ENCODE measurements at regions not wholly inside any gene's neighbourhood (a gene's known extent, or its start where the extent isn't known, plus 50 kb on each side); places are given as distances from the start of the nearest gene placed in this dataset.

DNA sequence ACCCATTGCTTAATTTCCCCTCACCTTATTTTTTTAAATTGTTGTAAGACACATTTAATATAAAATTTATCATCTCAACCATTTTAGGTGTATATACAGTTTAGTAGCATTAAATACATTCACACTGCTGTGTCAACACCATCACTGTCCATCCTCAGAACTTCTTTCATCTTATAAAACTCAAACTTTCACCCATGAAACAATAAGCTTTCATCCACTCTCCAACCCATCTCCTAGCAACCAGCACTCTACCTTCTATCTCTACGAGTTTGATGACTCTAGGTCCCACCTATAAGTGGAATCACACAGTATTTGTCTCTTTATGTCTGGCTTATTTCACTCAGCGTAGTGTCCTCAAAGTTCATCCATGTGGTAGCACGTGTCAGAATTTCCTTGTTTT is 75.5 kb downstream of the TBX3 start:
- TF ChIP-seq, protein P1, sequence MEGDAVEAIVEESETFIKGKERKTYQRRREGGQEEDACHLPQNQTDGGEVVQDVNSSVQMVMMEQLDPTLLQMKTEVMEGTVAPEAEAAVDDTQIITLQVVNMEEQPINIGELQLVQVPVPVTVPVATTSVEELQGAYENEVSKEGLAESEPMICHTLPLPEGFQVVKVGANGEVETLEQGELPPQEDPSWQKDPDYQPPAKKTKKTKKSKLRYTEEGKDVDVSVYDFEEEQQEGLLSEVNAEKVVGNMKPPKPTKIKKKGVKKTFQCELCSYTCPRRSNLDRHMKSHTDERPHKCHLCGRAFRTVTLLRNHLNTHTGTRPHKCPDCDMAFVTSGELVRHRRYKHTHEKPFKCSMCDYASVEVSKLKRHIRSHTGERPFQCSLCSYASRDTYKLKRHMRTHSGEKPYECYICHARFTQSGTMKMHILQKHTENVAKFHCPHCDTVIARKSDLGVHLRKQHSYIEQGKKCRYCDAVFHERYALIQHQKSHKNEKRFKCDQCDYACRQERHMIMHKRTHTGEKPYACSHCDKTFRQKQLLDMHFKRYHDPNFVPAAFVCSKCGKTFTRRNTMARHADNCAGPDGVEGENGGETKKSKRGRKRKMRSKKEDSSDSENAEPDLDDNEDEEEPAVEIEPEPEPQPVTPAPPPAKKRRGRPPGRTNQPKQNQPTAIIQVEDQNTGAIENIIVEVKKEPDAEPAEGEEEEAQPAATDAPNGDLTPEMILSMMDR (IDR thresholded peaks at IDR 0.05): no peak
- TF ChIP-seq POLR2A (IDR thresholded peaks at IDR 0.05): no peak

Data from tibial nerve (tissue), 3 donors.